Amygdala (tissue), 56 donors: ENCODE measurements at regions not wholly inside any gene's neighbourhood (a gene's known extent, or its start where the extent isn't known, plus 50 kb on each side); places are given as distances from the start of the nearest gene placed in this dataset.
A peak's percentile ranks its signal among the peaks of the same experiment; 100 is the strongest.

Source experiments
- DNase-seq, 56 donors: peaks; one replicate each; lab custom pipeline; 2025; lab: John Stamatoyannopoulos, UW

GRCh38 chr18:76258209-76258608 is 236.8 kb downstream of the ZNF516 start:
- DNase-seq: no peak

- DNase-seq: no peak
These were observed 239.9 kb downstream of the ZNF516 start for GRCh38 chr18:76255070-76255683.

- no peak for DNase-seq
These were observed 242.2 kb downstream of the ZNF516 start for GRCh38 chr18:76252880-76253279.

- no peak for DNase-seq
These were observed 242.9 kb downstream of the ZNF516 start for GRCh38 chr18:76252139-76252538.

- DNase-seq: no peak
These were observed 243.4 kb downstream of the ZNF516 start for GRCh38 chr18:76251691-76252090.

GRCh38 chr18:76246590-76246989 is 248.5 kb downstream of the ZNF516 start:
- DNase-seq: no peak

- DNase-seq: peak in 14 of 56 donors; percentile 7 to 54 (median 23)
These were observed 260.4 kb downstream of the ZNF516 start for GRCh38 chr18:76234676-76235060.

- no peak for DNase-seq
These were observed 261.0 kb downstream of the ZNF516 start for GRCh38 chr18:76233876-76234675.

GRCh38 chr18:76233406-76233805 is 261.6 kb downstream of the ZNF516 start:
- no peak for DNase-seq

- no peak for DNase-seq
These were observed 262.3 kb downstream of the ZNF516 start for GRCh38 chr18:76232779-76233178.

- DNase-seq: no peak
These were observed 263.0 kb downstream of the ZNF516 start for GRCh38 chr18:76232010-76232409.

GRCh38 chr18:76231402-76231801 is 263.6 kb downstream of the ZNF516 start:
- DNase-seq: no peak

GRCh38 chr18:76230791-76231190 is 264.3 kb downstream of the ZNF516 start:
- DNase-seq: no peak

GRCh38 chr18:76228716-76229115 is 266.3 kb downstream of the ZNF516 start:
- DNase-seq: no peak

GRCh38 chr18:76227759-76228158 is 267.3 kb downstream of the ZNF516 start:
- no peak for DNase-seq

GRCh38 chr18:76223403-76223802 is 271.6 kb downstream of the ZNF516 start:
- no peak for DNase-seq

GRCh38 chr18:76219023-76219422 is 276.0 kb downstream of the ZNF516 start:
- no peak for DNase-seq

GRCh38 chr18:76216096-76216495 is 278.9 kb downstream of the ZNF516 start:
- DNase-seq: no peak

- no peak for DNase-seq
These were observed 281.1 kb downstream of the ZNF516 start for GRCh38 chr18:76213991-76214390.

GRCh38 chr18:76212960-76213359 is 282.1 kb downstream of the ZNF516 start:
- no peak for DNase-seq

- DNase-seq: no peak
These were observed 285.4 kb downstream of the ZNF516 start for GRCh38 chr18:76209597-76209996.

GRCh38 chr18:76208678-76209306 is 286.2 kb downstream of the ZNF516 start:
- no peak for DNase-seq
